ENCODE measurements at regions not wholly inside any gene's neighbourhood (a gene's known extent, or its start where the extent isn't known, plus 50 kb on each side); places are given as distances from the start of the nearest gene placed in this dataset.

- TF ChIP-seq CTCF (IDR thresholded peaks at IDR 0.05), result no peak
- TF ChIP-seq POLR2A (IDR thresholded peaks at IDR 0.05), result no peak
These were observed 339.0 kb downstream of the RFC3 start for GRCh38 chr13:34156841-34157365.

Data from Peyer's patch (tissue), 4 donors.